ENCODE measurements at regions not wholly inside any gene's neighbourhood (a gene's known extent, or its start where the extent isn't known, plus 50 kb on each side); places are given as distances from the start of the nearest gene placed in this dataset.

DNA sequence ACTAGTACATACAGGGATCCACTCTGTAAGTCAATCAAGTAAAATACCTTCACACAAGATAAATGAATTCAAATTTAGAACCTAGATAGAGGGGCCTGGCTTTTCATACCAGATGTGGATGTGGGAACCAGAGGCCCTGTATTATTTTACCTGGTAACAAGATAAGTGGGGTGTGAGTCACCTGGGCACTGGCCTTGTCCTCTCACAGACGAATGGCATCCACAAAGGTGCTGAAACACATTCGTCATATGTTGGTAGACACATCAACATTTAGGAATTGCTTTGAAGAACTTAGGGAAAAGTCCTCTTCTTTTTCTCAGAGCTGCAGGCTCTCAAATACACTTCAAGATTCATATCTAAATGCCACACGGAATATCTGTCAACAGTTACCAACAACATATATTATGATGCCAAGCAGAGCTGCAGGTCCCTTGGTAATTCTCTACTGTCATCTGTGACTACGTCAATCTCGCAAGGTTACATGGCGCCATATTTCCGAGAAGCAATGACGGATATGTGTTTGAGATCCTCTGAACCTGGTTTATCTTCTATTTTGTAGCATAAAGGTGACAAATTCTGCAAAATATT, 618.6 kb downstream of the EPM2A start:
- Histone ChIP-seq H3K27ac (ENCODE audit: low read length) (no peak overlapping the region), H3K4me1 (ENCODE audit: insufficient read depth, low read length) (no peaks in the 10 kb centered on the region), H3K36me3 (ENCODE audit: insufficient read depth, low read depth, low read length) (no peaks in the 10 kb centered on the region), H3K4me3 (ENCODE audit: low read length) (no peak overlapping the region), H3K9me3 (ENCODE audit: insufficient read depth, low read depth, low read length) (no peaks in the 10 kb centered on the region), H3K27me3 (ENCODE audit: insufficient read depth, low read length) (no peaks in the 10 kb centered on the region), H3K9ac (ENCODE audit: low read depth, low read length) (no peak overlapping the region)

DNA sequence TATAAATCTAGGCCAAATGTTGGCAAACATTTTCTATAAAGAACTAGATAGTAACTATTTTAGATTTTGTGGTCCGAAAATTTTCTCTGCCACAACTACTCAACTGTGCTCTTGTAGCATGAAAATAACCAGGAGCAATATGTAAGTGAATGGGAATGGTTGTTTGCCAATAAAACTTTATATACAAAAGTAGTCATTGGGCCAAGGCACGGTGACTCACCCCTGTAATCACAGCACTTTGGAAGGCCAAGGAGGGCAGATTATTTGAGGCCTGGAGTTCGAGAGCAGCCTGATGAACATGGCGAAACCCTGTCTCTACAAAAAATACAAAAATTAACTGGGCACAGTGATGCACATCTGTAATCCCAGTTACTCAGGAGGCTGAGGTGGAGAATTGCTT, 617.1 kb downstream of the EPM2A start:
- H3K27ac ChIP-seq (ENCODE audit: low read length): no peak overlapping the region

DNA sequence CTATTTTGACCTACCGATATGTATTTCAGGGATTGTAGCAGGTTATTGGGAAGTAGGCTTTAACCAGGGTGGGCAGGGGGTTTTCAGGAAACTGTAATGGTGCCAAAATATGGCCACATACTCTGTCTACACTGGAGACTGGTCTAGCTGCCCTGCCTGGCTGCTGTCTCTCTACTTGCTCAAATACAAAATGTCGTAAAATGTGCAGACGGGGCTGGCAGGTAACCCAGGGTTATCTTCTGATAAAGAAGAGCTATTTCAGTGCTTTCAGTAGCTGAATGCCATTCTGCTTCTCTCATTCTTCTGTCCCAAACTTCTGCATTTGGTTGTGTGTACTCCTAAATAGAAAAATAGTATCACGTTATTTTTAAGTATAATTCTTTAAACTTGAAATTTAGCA, 616.2 kb downstream of the EPM2A start:
- no peak overlapping the region for H3K4me3 ChIP-seq (ENCODE audit: low read length)
- H3K27me3 ChIP-seq (ENCODE audit: insufficient read depth, low read length): no peaks in the 10 kb centered on the region
- H3K9me3 ChIP-seq (ENCODE audit: insufficient read depth, low read depth, low read length): 0 out of 2 replicates have a peak, but pooled peaks cover 3% of the 10 kb centered on the region
- H3K4me1 ChIP-seq (ENCODE audit: insufficient read depth, low read length): no peaks in the 10 kb centered on the region
- no peaks in the 10 kb centered on the region for H3K36me3 ChIP-seq (ENCODE audit: insufficient read depth, low read depth, low read length)
- H3K27ac ChIP-seq (ENCODE audit: low read length): no peak overlapping the region
- no peak overlapping the region for H3K9ac ChIP-seq (ENCODE audit: low read depth, low read length)

More for the DNA sequence above, 617.1 kb downstream of the EPM2A start:
- Histone ChIP-seq H3K4me3 (ENCODE audit: low read length) (no peak overlapping the region), H3K27me3 (ENCODE audit: insufficient read depth, low read length) (no peaks in the 10 kb centered on the region), H3K9ac (ENCODE audit: low read depth, low read length) (no peak overlapping the region), H3K36me3 (ENCODE audit: insufficient read depth, low read depth, low read length) (no peaks in the 10 kb centered on the region), H3K4me1 (ENCODE audit: insufficient read depth, low read length) (no peaks in the 10 kb centered on the region), H3K9me3 (ENCODE audit: insufficient read depth, low read depth, low read length) (0 out of 2 replicates have a peak, but pooled peaks cover 3% of the 10 kb centered on the region)

DNA sequence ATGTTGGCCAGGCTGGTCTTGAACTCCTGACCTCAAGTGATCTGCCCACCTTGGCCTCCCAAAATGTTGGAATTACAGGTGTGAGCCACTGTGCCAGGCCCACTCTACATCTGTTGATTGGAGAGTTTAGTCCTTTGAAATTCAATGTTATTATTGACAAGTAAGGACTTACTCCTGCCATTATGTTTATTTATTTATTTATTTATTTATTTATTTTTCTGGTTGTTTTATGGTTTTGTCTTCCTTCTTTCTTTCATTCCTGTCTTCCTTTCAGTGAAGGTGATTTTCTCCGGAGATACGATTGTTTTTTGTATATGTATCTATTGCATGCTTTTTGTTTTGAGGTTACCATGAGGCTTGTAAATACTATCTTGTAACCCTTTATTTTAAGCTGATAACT, 602.6 kb downstream of the EPM2A start:
- Histone ChIP-seq H3K4me1 (ENCODE audit: insufficient read depth, low read length) (no peaks in the 10 kb centered on the region), H3K9ac (ENCODE audit: low read depth, low read length) (no peak overlapping the region), H3K4me3 (ENCODE audit: low read length) (no peak overlapping the region), H3K36me3 (ENCODE audit: insufficient read depth, low read depth, low read length) (no peaks in the 10 kb centered on the region), H3K9me3 (ENCODE audit: insufficient read depth, low read depth, low read length) (no peaks in the 10 kb centered on the region), H3K27ac (ENCODE audit: low read length) (no peak overlapping the region), H3K27me3 (ENCODE audit: insufficient read depth, low read length) (no peaks in the 10 kb centered on the region)

DNA sequence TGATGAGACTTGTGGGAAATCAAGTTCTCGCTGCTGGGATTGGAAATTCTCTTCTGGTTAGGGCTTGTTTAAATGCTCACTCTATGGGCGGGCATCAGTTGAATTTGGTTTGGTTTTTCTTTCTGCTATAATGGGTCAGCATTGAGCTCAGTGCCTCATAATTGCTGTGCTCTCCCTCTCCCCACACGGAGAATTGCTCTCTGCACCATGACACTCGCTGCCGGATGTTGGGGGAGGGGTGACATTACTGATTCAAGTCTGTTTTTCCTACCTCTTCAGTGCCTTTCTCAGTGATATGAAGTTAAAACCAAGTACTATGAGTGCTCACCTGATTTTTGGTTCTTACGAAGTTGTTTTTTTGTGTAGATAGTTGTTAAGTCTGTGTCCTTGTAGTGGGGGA, 599.6 kb downstream of the EPM2A start:
- H3K27me3 ChIP-seq (ENCODE audit: insufficient read depth, low read length): no peaks in the 10 kb centered on the region
- no peak overlapping the region for H3K4me3 ChIP-seq (ENCODE audit: low read length)
- H3K9me3 ChIP-seq (ENCODE audit: insufficient read depth, low read depth, low read length): no peaks in the 10 kb centered on the region
- H3K9ac ChIP-seq (ENCODE audit: low read depth, low read length): no peak overlapping the region
- H3K27ac ChIP-seq (ENCODE audit: low read length): no peak overlapping the region
- H3K4me1 ChIP-seq (ENCODE audit: insufficient read depth, low read length): no peaks in the 10 kb centered on the region
- H3K36me3 ChIP-seq (ENCODE audit: insufficient read depth, low read depth, low read length): no peaks in the 10 kb centered on the region

DNA sequence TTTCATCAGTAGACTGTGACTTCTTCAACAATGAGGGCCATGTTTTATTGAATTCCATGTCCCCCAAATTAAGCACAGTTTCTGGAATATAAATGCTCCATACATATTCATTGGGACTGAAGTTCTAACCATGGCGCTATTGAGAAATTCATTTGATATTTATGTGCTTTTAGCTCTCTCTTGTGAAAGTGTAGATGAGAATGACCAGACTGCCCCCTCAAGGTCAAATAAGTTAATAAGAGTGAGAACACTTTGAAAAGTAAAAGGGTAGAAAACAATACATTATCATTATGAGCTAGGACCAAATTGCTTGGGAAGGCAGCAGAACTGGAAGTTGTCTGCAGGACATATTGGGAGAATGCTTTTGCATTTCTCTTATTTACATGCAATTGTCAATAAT, 597.9 kb downstream of the EPM2A start:
- H3K4me3 ChIP-seq (ENCODE audit: low read length): no peak overlapping the region
- H3K27me3 ChIP-seq (ENCODE audit: insufficient read depth, low read length): no peaks in the 10 kb centered on the region
- H3K36me3 ChIP-seq (ENCODE audit: insufficient read depth, low read depth, low read length): no peaks in the 10 kb centered on the region
- H3K4me1 ChIP-seq (ENCODE audit: insufficient read depth, low read length): no peaks in the 10 kb centered on the region
- H3K9me3 ChIP-seq (ENCODE audit: insufficient read depth, low read depth, low read length): no peaks in the 10 kb centered on the region
- H3K9ac ChIP-seq (ENCODE audit: low read depth, low read length): no peak overlapping the region
- H3K27ac ChIP-seq (ENCODE audit: low read length): no peak overlapping the region

DNA sequence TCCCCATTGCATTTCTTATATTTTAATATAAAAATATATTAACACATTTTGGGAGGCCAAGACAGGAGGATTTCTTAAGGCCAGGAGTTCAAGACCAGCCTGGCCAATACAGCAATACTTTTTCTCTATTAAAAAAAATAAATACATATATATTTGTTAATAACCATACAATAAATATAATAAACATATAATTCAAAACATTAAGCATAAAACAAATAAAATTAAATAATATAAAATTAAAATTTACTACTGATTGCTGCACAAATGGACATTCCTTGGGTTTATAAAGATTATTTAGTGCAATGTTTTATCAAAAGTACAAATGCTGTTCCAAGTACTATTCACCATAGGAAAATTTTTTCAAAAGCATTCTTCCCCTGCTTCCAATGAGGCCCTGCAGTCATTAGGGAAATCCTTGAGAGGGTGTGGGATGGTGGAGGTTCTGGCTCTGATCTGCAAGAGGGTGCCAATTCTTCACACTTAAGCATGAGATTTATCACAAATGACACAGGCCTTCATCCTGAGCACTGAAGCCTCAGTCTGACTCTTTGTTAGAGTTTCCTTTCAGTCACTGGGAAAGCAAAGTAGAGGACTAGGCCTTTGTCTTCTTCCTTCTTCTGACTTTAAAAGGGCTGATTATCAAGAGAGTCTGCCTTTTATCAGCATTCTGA, 596.7 kb downstream of the EPM2A start:
- H3K4me1 ChIP-seq (ENCODE audit: insufficient read depth, low read length): no peaks in the 10 kb centered on the region
- H3K27ac ChIP-seq (ENCODE audit: low read length): no peak overlapping the region
- no peaks in the 10 kb centered on the region for H3K9me3 ChIP-seq (ENCODE audit: insufficient read depth, low read depth, low read length)
- no peak overlapping the region for H3K4me3 ChIP-seq (ENCODE audit: low read length)
- no peaks in the 10 kb centered on the region for H3K27me3 ChIP-seq (ENCODE audit: insufficient read depth, low read length)
- H3K9ac ChIP-seq (ENCODE audit: low read depth, low read length): no peak overlapping the region
- H3K36me3 ChIP-seq (ENCODE audit: insufficient read depth, low read depth, low read length): no peaks in the 10 kb centered on the region

DNA sequence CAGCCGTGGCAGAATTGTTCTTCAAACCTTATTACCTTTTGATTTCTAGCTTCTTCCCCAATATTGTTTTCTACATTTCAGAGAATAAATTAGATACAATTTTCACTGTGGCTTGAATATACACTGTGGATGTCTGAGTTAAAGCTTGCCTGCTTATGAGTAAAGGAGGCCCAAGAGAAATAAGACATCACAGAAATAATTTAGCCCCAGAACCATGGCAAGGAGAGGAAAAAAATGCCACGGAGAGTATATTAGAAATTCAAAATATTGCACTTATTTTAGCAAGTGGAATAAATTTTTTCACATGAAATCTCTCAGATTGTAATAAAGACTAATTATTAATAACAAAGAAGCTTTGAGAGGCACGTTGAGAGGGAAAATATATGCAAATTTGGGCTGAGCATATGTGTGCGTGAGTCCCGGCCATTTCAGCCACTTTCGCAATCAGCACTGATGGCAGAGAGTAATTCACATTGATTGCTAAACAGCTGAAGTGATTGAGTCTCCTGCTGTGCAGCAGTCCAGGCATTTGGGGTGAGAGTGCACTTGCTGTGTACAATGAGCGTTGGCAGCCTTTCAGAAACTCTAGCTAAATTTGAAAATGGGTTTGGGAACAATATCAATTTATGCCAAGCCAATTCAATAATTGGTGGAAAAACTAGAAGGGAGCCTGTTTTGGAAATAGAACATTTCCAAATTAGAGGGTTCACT, 596.0 kb downstream of the EPM2A start:
- Histone ChIP-seq H3K27me3 (ENCODE audit: insufficient read depth, low read length) (no peaks in the 10 kb centered on the region), H3K27ac (ENCODE audit: low read length) (no peak overlapping the region), H3K9ac (ENCODE audit: low read depth, low read length) (no peak overlapping the region), H3K4me1 (ENCODE audit: insufficient read depth, low read length) (no peaks in the 10 kb centered on the region), H3K36me3 (ENCODE audit: insufficient read depth, low read depth, low read length) (no peaks in the 10 kb centered on the region), H3K9me3 (ENCODE audit: insufficient read depth, low read depth, low read length) (no peaks in the 10 kb centered on the region), H3K4me3 (ENCODE audit: low read length) (no peak overlapping the region)

DNA sequence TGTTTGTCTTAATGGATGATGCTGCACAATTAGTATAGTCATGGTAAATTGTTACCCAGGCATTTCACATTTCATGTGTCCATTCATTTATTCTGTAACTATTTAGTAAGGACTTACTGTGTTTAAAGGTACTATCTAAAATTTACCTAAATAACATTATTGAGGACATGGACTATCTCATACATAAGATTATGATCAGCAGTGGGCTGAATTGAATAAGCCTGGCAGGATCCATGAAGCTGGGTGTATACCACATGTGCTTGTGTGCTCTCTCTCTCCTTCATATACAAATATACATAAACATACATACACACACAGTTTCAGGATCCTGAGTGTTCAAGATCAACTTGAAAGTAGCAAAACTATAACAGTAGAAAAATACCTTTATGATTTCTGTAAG, 595.4 kb downstream of the EPM2A start:
- Histone ChIP-seq H3K36me3 (ENCODE audit: insufficient read depth, low read depth, low read length) (no peaks in the 10 kb centered on the region), H3K9ac (ENCODE audit: low read depth, low read length) (no peak overlapping the region), H3K9me3 (ENCODE audit: insufficient read depth, low read depth, low read length) (no peaks in the 10 kb centered on the region), H3K4me3 (ENCODE audit: low read length) (no peak overlapping the region), H3K27me3 (ENCODE audit: insufficient read depth, low read length) (no peaks in the 10 kb centered on the region), H3K4me1 (ENCODE audit: insufficient read depth, low read length) (no peaks in the 10 kb centered on the region), H3K27ac (ENCODE audit: low read length) (no peak overlapping the region)

DNA sequence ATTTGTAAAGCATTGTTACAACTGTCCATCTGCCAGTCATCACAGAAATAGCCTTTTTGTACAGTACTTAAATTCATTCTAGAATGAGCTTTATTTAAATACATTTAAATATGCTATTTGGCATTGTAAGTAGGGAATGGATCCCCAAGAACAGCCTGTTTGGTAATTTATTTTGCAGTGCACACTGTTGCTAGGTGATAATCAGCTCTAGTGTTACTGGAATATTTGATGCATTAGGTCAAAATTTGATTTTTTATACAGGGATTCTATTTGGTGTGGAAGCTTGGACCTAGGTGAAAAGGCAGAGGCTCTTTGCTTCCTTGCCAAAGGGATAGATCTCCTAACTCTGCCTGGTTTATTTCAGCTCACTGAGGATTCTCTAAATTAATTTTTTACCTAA, 593.7 kb downstream of the EPM2A start:
- Histone ChIP-seq H3K4me3 (ENCODE audit: low read length) (no peak overlapping the region), H3K27me3 (ENCODE audit: insufficient read depth, low read length) (no peaks in the 10 kb centered on the region), H3K36me3 (ENCODE audit: insufficient read depth, low read depth, low read length) (no peaks in the 10 kb centered on the region), H3K9ac (ENCODE audit: low read depth, low read length) (no peak overlapping the region), H3K4me1 (ENCODE audit: insufficient read depth, low read length) (no peaks in the 10 kb centered on the region), H3K27ac (ENCODE audit: low read length) (no peak overlapping the region), H3K9me3 (ENCODE audit: insufficient read depth, low read depth, low read length) (no peaks in the 10 kb centered on the region)

DNA sequence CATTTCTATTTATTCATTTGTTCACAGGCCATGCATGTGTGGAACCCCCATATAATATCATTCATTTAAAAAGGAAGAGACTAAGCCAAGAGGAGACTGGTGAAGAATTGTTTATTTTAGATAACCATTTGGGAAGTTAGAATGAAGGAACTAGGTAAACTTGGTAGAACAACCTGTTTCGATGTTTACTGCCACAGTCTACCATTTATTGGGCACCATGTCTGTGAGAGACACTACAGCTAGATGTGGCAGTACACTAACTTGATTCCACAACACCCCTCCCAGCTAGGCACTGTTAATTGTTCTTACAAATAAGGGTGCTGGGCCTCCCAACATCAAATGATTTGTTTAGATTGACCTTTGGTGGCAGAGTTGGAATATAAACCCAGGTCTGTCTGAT, 592.4 kb downstream of the EPM2A start:
- no peaks in the 10 kb centered on the region for H3K27me3 ChIP-seq (ENCODE audit: insufficient read depth, low read length)
- H3K36me3 ChIP-seq (ENCODE audit: insufficient read depth, low read depth, low read length): no peaks in the 10 kb centered on the region
- H3K4me1 ChIP-seq (ENCODE audit: insufficient read depth, low read length): no peaks in the 10 kb centered on the region
- H3K9me3 ChIP-seq (ENCODE audit: insufficient read depth, low read depth, low read length): no peaks in the 10 kb centered on the region
- H3K9ac ChIP-seq (ENCODE audit: low read depth, low read length): no peak overlapping the region
- H3K27ac ChIP-seq (ENCODE audit: low read length): no peak overlapping the region
- H3K4me3 ChIP-seq (ENCODE audit: low read length): no peak overlapping the region

DNA sequence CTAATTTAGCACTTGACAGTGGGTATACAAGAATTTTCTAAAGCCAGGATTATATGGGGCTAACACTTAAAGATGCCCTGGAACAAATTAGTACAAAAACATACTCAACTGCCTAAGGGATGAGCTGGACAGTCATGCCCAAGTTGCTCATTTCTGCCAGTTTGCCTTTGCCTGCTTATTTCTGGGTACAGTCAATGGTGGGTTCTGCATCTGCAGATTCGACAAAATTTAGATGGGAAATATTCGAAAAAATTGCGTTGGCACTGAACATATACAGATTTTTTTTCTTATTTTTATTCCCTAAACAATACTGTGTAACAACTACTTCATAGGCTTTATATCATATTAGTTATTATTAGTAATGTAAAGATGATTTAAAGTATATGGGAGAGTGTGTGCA, 591.9 kb downstream of the EPM2A start:
- Histone ChIP-seq H3K9ac (ENCODE audit: low read depth, low read length) (no peak overlapping the region), H3K27ac (ENCODE audit: low read length) (no peak overlapping the region), H3K4me3 (ENCODE audit: low read length) (no peak overlapping the region)

More for the DNA sequence above, 591.9 kb downstream of the EPM2A start:
- Histone ChIP-seq H3K4me1 (ENCODE audit: insufficient read depth, low read length) (no peaks in the 10 kb centered on the region), H3K27me3 (ENCODE audit: insufficient read depth, low read length) (no peaks in the 10 kb centered on the region), H3K36me3 (ENCODE audit: insufficient read depth, low read depth, low read length) (no peaks in the 10 kb centered on the region), H3K9me3 (ENCODE audit: insufficient read depth, low read depth, low read length) (no peaks in the 10 kb centered on the region)

Measured in iPS-20b (cell line).